ENCODE measurements at regions not wholly inside any gene's neighbourhood (a gene's known extent, or its start where the extent isn't known, plus 50 kb on each side); places are given as distances from the start of the nearest gene placed in this dataset.

DNA sequence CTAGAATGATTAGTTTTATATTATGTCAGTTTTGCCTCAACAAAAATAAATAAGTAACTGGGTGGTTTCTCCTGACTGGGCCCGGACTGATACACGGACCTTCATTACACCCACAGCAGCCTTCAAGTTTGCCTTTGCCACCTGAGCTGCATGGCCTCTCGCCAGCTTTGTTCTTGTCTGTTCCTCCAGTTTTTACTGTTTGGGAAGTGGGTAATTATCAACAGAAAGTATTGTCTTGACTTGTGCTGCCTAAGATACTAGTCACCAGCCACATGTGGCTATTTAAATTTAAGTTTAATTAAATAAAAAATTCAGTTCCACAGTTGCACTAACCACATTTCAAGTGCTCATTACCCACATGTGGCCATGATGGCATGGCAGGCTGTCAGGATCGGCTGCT lies 74.7 kb upstream of the INTU start:
- TF ChIP-seq POLR2AphosphoS5 (IDR thresholded peaks at IDR 0.05): no peak
- TF ChIP-seq, protein P1, sequence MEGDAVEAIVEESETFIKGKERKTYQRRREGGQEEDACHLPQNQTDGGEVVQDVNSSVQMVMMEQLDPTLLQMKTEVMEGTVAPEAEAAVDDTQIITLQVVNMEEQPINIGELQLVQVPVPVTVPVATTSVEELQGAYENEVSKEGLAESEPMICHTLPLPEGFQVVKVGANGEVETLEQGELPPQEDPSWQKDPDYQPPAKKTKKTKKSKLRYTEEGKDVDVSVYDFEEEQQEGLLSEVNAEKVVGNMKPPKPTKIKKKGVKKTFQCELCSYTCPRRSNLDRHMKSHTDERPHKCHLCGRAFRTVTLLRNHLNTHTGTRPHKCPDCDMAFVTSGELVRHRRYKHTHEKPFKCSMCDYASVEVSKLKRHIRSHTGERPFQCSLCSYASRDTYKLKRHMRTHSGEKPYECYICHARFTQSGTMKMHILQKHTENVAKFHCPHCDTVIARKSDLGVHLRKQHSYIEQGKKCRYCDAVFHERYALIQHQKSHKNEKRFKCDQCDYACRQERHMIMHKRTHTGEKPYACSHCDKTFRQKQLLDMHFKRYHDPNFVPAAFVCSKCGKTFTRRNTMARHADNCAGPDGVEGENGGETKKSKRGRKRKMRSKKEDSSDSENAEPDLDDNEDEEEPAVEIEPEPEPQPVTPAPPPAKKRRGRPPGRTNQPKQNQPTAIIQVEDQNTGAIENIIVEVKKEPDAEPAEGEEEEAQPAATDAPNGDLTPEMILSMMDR (IDR thresholded peaks at IDR 0.05): no peak
